ENCODE measurements at regions not wholly inside any gene's neighbourhood (a gene's known extent, or its start where the extent isn't known, plus 50 kb on each side); places are given as distances from the start of the nearest gene placed in this dataset.

GRCh38 chr2:226327830-226328229 lies 471.8 kb downstream of the IRS1 start:
- no peaks in the 10 kb centered on the region for H3K27me3 ChIP-seq (replicated peaks; ENCODE audit: insufficient read depth)
- H3K4me2 ChIP-seq (ENCODE audit: unreplicated experiment), result no peak overlapping the region
- in situ Hi-C loops (cut with MboI), result no loop called here
- no peaks in the 10 kb centered on the region for H3K9me3 ChIP-seq (ENCODE audit: low read depth)
- TF ChIP-seq EZH2 (IDR thresholded peaks at IDR 0.05; ENCODE audit: insufficient read depth, poor library complexity, severe bottlenecking) (no peak), EZH2phosphoT487 (IDR thresholded peaks at IDR 0.05; ENCODE audit: insufficient read depth, low read depth) (no peak)
- no peaks in the 10 kb centered on the region for H3K4me1 ChIP-seq (ENCODE audit: insufficient read depth)
- H3K79me2 ChIP-seq (ENCODE audit: insufficient read depth), result no peaks in the 10 kb centered on the region
- no peaks in the 10 kb centered on the region for H4K20me1 ChIP-seq (ENCODE audit: insufficient read depth)
- no peak for DNase-seq
- H3K4me3 ChIP-seq, result no peak overlapping the region
- H3K9ac ChIP-seq, result no peak overlapping the region
- H3K27ac ChIP-seq, result no peak overlapping the region
- H2AFZ ChIP-seq, result no peak overlapping the region
- no peaks in the 10 kb centered on the region for H3K9me2 ChIP-seq (ENCODE audit: insufficient read depth)
- WGBS, 2 experiments (ENCODE audit: low coverage in 1 of 2, low lambda C conversion rate in 2 of 2, missing lambda C conversion rate in 2 of 2), result 91 to 96% methylated on average over 4 of the region's 4 CpGs
- no peaks in the 10 kb centered on the region for H3F3A ChIP-seq (ENCODE audit: insufficient read depth)
- H3K36me3 ChIP-seq (ENCODE audit: low read depth), result no peaks in the 10 kb centered on the region

DNA sequence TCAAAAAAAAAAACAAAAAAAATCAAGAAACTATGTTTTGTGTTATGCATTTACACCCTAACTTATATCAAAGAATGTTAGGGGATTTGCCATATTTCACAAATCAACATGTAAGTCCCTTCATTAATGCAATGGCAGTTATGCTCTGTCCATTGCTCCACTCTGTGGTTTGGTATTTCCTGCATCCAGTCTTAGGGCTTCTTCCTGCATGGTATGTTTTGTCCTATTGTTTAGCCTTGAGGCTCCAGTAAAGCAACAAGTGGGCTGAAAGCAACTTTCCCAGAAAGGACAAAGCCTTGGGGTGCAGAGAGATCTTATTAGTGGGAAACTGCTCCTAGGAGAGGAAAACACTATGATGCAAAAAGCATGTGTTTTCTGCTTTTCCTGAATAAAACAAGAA lies 474.1 kb downstream of the IRS1 start:
- Histone ChIP-seq H4K20me1 (ENCODE audit: insufficient read depth) (no peaks in the 10 kb centered on the region), H3K4me3 (no peak overlapping the region), H3K79me2 (ENCODE audit: insufficient read depth) (no peaks in the 10 kb centered on the region), H3K4me1 (ENCODE audit: insufficient read depth) (no peaks in the 10 kb centered on the region), H3K27ac (no peak overlapping the region), H2AFZ (no peak overlapping the region), H3K4me2 (ENCODE audit: unreplicated experiment) (no peak overlapping the region), H3K9ac (no peak overlapping the region), H3K9me2 (ENCODE audit: insufficient read depth) (no peaks in the 10 kb centered on the region), H3F3A (ENCODE audit: insufficient read depth) (no peaks in the 10 kb centered on the region), H3K27me3 (replicated peaks; ENCODE audit: insufficient read depth) (no peaks in the 10 kb centered on the region), H3K9me3 (ENCODE audit: low read depth) (no peaks in the 10 kb centered on the region), H3K36me3 (ENCODE audit: low read depth) (no peaks in the 10 kb centered on the region)
- no peak for DNase-seq
- in situ Hi-C loops (cut with MboI), result no loop called here
- TF ChIP-seq EZH2phosphoT487 (IDR thresholded peaks at IDR 0.05; ENCODE audit: insufficient read depth, low read depth) (no peak), EZH2 (IDR thresholded peaks at IDR 0.05; ENCODE audit: insufficient read depth, poor library complexity, severe bottlenecking) (no peak)

DNA sequence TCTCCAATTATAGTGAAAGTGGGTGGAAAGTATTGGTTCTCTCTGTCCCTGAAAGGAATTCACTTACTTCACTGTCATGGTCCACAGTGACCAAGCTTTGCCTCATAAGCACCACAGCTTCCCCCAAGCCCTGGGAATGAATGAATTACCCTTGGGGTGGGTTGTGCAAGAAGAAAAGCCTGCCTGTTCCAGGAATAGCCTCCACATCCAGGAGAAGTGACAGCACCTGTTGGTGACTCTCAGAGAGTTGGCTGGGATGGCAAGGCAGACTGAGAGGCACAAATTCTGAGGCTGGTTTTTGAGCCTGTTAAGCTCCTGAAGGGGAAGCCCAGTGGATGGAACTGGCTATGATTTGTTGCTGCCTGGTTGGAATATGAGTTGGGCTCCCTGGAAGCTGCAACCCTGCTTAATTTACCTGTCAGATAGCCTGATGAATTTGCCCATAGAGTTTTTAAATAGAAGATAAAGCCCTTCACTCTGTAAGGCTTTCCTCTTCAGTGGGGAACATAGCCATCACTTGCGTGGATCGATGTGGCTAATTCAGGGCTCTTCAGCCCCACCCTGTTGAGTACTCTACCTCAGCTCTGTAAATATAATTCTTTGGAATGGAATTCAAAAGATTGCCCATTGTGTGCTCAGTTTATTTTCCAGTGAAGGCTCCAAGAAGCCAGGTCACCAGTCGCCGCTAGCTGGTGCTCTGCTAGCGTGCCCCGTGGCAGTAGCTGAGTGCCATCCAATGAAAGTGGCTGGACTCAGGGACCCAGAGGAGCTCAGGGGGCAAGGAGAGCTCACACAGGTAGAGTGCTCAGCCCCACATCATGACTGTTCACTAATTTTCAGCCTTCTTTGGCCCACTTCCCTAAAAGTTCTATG lies 479.3 kb downstream of the IRS1 start:
- no peaks in the 10 kb centered on the region for H3F3A ChIP-seq (ENCODE audit: insufficient read depth)
- no peaks in the 10 kb centered on the region for H4K20me1 ChIP-seq (ENCODE audit: insufficient read depth)
- no peaks in the 10 kb centered on the region for H3K9me2 ChIP-seq (ENCODE audit: insufficient read depth)
- 93 to 99% methylated on average over 6 of the region's 6 CpGs for WGBS, 2 experiments (ENCODE audit: low coverage in 1 of 2, low lambda C conversion rate in 2 of 2, missing lambda C conversion rate in 2 of 2)
- H3K27me3 ChIP-seq (replicated peaks; ENCODE audit: insufficient read depth), result no peaks in the 10 kb centered on the region
- no peaks in the 10 kb centered on the region for H3K79me2 ChIP-seq (ENCODE audit: insufficient read depth)
- no peak overlapping the region for H2AFZ ChIP-seq
- in situ Hi-C loops (cut with MboI), result no loop called here
- H3K36me3 ChIP-seq (ENCODE audit: low read depth), result no peaks in the 10 kb centered on the region
- no peak overlapping the region for H3K9ac ChIP-seq
- no peaks in the 10 kb centered on the region for H3K9me3 ChIP-seq (ENCODE audit: low read depth)
- H3K27ac ChIP-seq, result no peak overlapping the region
- no peak for TF ChIP-seq EZH2phosphoT487 (IDR thresholded peaks at IDR 0.05; ENCODE audit: insufficient read depth, low read depth)
- TF ChIP-seq EZH2 (IDR thresholded peaks at IDR 0.05; ENCODE audit: insufficient read depth, poor library complexity, severe bottlenecking), result no peak
- H3K4me3 ChIP-seq, result no peak overlapping the region
- no peak for DNase-seq
- no peak overlapping the region for H3K4me2 ChIP-seq (ENCODE audit: unreplicated experiment)
- H3K4me1 ChIP-seq (ENCODE audit: insufficient read depth), result no peaks in the 10 kb centered on the region

- Histone ChIP-seq H3K9me3 (ENCODE audit: low read depth) (no peaks in the 10 kb centered on the region), H3K9me2 (ENCODE audit: insufficient read depth) (no peaks in the 10 kb centered on the region), H3F3A (ENCODE audit: insufficient read depth) (no peaks in the 10 kb centered on the region), H3K27ac (no peak overlapping the region), H4K20me1 (ENCODE audit: insufficient read depth) (no peaks in the 10 kb centered on the region), H3K9ac (no peak overlapping the region), H3K4me1 (ENCODE audit: insufficient read depth) (no peaks in the 10 kb centered on the region), H3K4me3 (no peak overlapping the region), H3K27me3 (replicated peaks; ENCODE audit: insufficient read depth) (no peaks in the 10 kb centered on the region), H2AFZ (no peak overlapping the region), H3K4me2 (ENCODE audit: unreplicated experiment) (no peak overlapping the region), H3K79me2 (ENCODE audit: insufficient read depth) (no peaks in the 10 kb centered on the region), H3K36me3 (ENCODE audit: low read depth) (no peaks in the 10 kb centered on the region)
- in situ Hi-C loops (cut with MboI), result no loop called here
- TF ChIP-seq EZH2phosphoT487 (IDR thresholded peaks at IDR 0.05; ENCODE audit: insufficient read depth, low read depth) (no peak), EZH2 (IDR thresholded peaks at IDR 0.05; ENCODE audit: insufficient read depth, poor library complexity, severe bottlenecking) (no peak)
- no peak for DNase-seq
- 81 to 92% methylated on average over 2 of the region's 2 CpGs for WGBS, 2 experiments (ENCODE audit: low coverage in 1 of 2, low lambda C conversion rate in 2 of 2, missing lambda C conversion rate in 2 of 2)
Observed at GRCh38 chr2:226317970-226318369, 481.6 kb downstream of the IRS1 start.

Data from GM23248 (cell line).